ENCODE measurements at regions not wholly inside any gene's neighbourhood (a gene's known extent, or its start where the extent isn't known, plus 50 kb on each side); places are given as distances from the start of the nearest gene placed in this dataset.
A peak's percentile ranks its signal among the peaks of the same experiment; 100 is the strongest.

DNA sequence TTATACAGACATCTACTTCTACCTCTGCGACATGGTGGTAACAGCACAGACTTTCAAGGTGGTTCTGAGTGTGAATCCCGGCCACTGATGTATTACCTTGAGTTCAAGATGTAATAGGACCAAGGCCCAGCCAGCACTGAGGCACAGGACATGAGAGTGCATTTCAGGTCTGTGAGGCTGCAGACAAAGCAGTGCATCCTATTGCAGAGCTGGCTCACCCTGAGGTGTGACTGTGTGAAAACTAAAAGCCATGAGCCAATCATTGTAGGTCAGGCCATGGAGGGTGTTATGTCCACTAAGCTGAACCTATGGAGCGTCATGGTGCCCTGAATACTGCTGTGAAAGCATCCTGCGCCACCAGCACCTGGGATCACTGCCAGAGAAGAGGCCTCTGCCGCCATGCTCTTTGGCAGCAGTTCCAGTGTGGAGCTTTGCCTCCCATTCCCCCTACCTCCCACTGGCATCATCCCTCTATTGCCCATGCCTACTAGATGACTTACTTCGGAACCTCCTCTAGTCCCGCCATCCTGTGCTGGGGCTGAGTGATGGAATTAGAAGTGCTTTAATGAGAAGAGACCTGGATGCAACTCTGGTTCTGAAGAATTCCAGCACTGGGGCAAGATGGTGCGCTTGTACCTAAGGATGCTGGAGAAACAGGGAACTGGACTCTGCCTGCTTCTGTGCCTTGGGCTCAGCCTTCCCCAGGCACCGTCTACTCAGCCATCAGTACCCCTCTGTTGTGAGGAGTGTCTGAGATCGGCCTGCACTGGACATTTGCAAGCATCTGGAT is 112.0 kb upstream of the RMDN2 start:
- DNase-seq (ENCODE audit: low read depth), result no peak
- TF ChIP-seq, protein P1, sequence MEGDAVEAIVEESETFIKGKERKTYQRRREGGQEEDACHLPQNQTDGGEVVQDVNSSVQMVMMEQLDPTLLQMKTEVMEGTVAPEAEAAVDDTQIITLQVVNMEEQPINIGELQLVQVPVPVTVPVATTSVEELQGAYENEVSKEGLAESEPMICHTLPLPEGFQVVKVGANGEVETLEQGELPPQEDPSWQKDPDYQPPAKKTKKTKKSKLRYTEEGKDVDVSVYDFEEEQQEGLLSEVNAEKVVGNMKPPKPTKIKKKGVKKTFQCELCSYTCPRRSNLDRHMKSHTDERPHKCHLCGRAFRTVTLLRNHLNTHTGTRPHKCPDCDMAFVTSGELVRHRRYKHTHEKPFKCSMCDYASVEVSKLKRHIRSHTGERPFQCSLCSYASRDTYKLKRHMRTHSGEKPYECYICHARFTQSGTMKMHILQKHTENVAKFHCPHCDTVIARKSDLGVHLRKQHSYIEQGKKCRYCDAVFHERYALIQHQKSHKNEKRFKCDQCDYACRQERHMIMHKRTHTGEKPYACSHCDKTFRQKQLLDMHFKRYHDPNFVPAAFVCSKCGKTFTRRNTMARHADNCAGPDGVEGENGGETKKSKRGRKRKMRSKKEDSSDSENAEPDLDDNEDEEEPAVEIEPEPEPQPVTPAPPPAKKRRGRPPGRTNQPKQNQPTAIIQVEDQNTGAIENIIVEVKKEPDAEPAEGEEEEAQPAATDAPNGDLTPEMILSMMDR (IDR thresholded peaks at IDR 0.05; ENCODE audit: insufficient read depth, low read depth, low read length), result no peak
- no peak overlapping the region for H3K4me3 ChIP-seq (ENCODE audit: low read depth, low read length)

DNA sequence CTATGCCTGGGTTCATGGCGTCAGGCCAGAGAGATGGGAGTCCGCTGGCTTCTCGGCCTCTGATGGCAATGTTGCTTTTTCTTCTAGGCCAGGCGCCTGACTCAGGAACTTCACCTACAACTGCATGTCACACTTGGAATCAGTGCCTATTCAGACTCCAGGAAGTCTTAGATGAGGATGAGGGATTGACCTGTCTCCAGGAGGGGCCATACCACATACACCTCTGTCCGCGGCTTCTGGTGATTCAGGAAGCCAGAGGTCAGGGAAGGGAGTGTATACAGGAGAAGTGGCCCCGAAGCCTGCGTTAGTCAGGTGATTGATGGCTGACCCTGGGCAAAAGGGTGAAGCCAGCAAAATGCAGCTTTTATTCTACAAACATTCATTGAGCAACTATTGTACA is 109.1 kb upstream of the RMDN2 start:
- TF ChIP-seq, protein P1 (IDR thresholded peaks at IDR 0.05; ENCODE audit: insufficient read depth, low read depth, low read length), result no peak
- H3K4me3 ChIP-seq (ENCODE audit: low read depth, low read length), result no peak overlapping the region
- no peak for DNase-seq (ENCODE audit: low read depth)

DNA sequence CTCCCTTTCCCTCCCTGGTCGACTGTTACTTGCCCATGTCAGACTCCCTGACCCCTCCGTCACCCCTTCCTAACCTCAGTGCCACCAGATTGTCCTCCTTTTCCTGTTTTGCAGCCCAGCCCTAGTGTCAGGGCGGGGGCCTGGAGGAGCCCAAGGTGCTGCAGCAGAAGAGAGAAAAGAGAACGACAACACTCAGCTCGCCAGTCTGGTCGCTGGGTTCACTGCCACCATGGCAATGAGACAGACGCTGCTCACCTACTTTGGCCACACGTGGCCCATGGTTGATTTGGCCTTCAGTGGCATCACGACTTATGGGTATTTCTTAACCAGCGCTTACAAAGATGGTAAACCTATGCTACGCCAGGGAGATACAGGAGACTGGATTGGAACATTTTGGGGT is 108.4 kb upstream of the RMDN2 start:
- no peak overlapping the region for H3K4me3 ChIP-seq (ENCODE audit: low read depth, low read length)
- TF ChIP-seq, protein P1 (IDR thresholded peaks at IDR 0.05; ENCODE audit: insufficient read depth, low read depth, low read length), result no peak
- DNase-seq (ENCODE audit: low read depth), result no peak

DNA sequence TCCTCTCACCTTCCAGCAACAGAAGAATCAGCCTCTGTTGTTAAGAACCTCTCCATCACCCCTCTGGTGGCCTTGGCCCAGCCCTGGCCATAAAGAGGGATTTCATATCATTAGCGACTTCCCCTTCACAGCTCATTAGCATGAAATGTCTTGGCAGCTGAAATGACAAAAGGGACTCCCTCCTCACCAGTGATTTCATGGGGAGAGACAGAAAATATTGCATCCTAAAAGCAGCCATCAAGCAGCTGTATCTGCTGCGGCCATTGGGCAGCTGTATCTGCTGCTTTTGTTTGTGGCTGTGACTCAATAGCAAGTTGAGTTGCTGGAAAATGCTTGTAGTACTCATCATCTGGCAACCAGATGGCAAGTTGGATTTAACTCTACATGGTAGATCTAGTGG is 105.9 kb upstream of the RMDN2 start:
- DNase-seq (ENCODE audit: low read depth), result peak; percentile 91
- TF ChIP-seq, protein P1 (IDR thresholded peaks at IDR 0.05; ENCODE audit: insufficient read depth, low read depth, low read length), result no peak
- no peak overlapping the region for H3K4me3 ChIP-seq (ENCODE audit: low read depth, low read length)

DNA sequence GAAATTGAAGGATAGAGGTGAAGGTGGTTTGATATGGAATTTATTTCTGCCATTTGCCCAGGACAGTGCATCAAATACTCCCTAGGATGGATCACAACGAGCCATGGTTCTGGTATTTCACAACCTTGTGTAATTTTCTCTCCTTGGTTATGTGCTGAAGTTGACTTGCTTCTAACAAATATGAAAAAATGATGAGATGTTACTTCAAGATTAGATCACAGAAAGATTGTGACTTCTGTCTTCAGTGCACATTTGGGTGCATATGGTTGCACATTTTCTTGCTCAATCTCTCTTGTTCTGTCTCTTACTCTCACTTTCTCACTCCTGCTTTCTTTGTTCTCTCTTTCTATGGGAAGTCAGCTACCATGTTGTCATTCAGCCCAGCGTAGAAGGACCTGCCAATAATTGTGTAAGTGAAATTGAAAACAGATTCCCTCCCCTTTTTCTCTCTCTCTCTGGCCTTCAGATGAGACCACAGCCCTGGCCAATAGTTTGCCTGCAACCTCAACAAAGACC is 104.6 kb upstream of the RMDN2 start:
- H3K4me3 ChIP-seq (ENCODE audit: low read depth, low read length), result no peak overlapping the region
- TF ChIP-seq, protein P1 (IDR thresholded peaks at IDR 0.05; ENCODE audit: insufficient read depth, low read depth, low read length), result no peak
- DNase-seq (ENCODE audit: low read depth), result no peak

DNA sequence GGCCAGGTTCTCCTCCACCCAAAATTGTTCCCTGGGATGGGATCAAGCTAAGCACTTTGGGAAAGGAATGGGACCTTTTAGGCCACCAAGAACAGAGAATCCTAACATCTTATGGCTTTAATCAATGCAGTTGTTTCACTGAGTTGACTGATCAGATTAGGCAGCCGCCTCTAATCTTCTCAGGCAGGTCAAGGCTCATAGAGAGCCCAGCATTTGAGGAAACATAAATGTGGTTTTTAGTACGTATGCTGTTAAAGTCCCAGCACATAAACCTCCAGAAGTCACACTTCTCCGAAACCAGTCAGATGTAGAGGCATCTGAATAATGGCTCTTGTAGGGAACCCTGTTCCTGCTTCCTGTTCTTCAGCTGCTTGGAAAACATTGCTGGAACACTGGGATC is 99.5 kb upstream of the RMDN2 start:
- TF ChIP-seq, protein P1 (IDR thresholded peaks at IDR 0.05; ENCODE audit: insufficient read depth, low read depth, low read length), result no peak
- DNase-seq (ENCODE audit: low read depth), result no peak
- H3K4me3 ChIP-seq (ENCODE audit: low read depth, low read length), result no peak overlapping the region

All from fibroblast of villous mesenchyme (primary cell).